NCI-H2029 (cell line): ENCODE measurements at regions not wholly inside any gene's neighbourhood (a gene's known extent, or its start where the extent isn't known, plus 50 kb on each side); places are given as distances from the start of the nearest gene placed in this dataset.

ENCODE experiments used
- DNase-seq: peaks from one replicate; lab custom pipeline; 2025; lab: John Stamatoyannopoulos, UW

DNA sequence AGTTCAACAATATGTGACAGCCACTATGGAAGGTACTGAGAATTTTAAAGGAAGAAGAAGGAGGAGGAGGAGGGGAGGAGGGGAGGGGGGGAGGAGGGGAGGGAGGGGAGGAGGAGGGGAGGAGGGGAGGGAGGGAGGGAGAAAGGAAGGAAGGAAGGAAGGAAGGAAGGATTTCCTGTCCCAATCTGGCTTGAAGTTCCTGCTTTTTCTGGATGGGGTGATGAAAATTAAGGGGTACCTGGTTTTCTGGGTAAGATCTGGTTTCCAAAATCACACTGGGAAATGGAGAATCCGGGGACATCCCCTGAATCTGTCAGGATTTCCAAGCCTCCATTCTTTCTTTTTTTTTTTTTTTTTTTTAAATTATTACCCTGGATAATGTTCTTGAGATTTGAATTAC is 271.8 kb downstream of the MTX2 start:
- DNase-seq, result no peak

DNA sequence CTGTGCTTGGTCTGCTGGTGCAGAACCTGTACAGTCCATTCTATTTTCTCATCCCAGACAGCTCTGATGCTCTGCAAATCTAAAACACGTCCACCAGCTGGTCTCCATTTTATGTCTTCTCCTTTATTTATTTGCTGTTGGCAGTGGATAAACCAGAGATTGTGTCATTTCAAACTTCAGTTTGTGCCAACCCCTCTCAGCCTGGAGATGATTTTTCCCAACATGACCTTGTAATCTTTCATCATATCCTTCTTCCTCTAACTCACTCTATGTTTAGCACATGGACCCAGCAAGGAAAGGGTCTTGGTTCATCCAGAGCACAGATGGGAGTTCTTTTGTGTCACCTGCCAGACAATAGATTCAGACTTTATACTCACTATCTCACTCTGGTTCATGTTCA is 273.2 kb downstream of the MTX2 start:
- DNase-seq, result no peak

DNA sequence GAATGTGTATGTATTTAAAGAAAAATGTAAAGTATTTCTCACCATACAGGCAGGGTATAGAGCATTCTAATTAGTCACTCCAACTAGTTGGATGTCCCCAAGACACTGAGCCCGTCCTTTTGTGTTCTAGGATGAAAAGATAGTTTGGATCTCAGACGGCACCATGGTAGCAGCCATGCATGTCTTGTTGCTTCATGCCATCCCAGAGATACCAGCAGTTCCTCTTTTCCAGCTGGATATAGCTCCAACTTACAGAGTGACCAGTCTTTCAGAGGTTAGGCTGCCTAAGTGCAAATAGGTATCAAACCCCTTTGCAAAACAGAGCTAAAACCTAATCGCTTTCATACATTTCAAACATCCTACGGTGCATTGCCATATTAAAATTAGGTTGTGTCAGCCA is 275.3 kb downstream of the MTX2 start:
- no peak for DNase-seq

DNA sequence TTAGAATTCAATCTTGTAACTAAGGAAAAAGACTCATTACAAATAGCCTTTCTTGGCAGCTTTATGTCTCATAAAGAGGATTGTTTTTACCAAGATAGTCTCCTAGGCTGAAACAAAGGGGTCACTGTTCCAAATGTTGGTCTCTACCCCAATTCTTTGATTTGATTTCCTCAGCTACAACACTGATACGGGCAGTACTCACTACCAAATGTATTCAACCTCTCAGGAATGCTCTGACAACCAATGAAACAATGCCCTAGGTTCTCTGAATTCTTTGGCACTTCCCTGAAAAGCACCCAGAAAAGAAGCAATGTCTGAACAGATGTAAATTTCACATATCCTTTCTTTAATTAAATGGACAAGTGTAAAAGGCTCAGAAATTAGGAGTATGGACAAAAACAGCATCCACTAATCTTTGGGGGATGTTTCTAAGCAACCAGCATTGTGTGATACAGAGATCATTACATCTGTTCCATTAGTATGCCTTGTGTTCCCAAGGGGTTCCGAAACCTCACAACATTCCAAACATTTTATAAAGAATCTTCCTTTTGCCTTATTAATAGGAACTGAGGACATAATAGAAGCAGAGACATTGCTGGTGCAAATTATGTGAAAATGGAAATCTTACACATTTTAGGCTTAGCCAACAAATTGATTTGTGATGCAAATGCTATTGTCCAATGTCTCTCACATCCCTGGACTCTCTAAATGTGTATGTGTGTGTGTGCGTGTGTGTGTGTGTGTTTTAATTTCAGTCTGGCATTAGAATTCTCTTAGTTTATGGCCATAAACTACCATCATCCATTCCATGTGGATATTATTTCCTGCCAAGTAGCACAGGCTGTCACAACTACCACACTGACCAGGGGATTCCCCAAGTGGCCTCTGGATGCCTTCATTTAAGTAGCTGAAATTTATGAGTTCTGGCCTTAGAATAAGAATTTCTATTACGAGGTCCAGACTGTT is 276.0 kb downstream of the MTX2 start:
- DNase-seq, result no peak

DNA sequence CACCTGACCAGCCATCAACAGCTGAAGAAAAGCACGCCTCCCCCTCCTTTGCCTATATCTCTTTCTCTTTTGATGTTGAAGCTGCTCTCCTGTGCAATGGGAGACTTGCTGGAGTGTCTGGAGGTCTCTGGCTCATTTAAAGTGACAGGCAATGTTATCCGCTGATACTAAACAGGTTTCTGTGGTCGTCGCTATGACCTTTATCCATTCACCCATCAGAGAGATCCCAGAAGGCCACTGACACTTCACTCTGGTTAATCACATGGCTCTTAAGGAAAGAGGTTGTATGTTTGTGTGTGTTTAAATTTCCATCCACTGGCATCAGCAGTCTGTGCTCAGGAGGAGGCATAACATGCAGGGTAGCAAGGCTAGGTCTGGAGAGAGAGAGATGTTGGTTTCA is 277.3 kb downstream of the MTX2 start:
- no peak for DNase-seq

DNA sequence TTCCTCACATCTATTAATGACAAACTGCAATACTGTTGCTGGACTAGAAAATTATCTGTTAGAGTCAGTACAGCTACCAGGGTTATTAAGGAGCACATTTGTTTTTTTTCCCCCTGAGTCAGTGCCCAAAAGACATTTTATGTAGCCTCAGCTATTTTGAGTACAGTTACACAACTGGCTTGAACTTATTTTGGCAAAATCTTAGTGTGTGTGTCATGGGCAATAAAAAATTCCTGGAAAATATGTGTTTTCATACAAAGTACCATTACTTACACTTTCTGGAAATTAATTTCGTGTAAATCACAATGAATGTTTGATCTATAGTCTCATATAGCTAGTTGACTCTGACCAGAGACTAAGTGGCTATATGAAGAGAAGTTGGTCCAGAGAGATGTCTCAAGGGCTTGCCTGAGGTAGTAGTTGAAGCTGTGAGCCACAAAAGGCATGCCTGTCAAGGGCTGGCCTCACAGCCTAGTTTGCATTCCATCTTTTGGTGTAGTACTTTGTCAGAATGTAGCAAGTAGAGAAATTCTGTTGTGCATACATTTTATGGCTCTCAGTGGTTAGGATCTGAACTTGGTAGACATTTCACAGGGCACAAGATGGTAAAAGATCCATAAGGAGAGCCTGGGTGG is 283.4 kb downstream of the MTX2 start:
- DNase-seq, result no peak

DNA sequence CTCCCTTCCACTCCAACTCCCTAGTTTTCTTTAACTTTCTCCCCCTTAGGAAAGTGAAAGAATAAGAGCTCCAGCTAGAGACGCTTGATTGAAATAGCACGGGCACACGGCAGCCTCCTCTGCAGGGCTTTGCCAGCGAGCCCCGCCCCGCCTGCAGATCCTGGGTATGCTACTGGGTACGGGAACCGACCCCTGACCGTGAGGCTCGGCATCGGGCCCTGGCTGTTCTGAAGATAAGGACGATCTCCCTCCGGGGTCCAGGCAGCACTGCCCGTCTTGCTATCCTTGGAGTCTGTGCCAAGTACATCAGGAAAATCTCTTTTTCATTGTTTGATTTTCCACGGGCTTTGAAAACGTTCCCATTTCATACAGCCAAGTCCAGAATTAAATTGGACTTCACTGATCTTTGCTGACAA is 284.5 kb downstream of the MTX2 start:
- peak; percentile 44 for DNase-seq

DNA sequence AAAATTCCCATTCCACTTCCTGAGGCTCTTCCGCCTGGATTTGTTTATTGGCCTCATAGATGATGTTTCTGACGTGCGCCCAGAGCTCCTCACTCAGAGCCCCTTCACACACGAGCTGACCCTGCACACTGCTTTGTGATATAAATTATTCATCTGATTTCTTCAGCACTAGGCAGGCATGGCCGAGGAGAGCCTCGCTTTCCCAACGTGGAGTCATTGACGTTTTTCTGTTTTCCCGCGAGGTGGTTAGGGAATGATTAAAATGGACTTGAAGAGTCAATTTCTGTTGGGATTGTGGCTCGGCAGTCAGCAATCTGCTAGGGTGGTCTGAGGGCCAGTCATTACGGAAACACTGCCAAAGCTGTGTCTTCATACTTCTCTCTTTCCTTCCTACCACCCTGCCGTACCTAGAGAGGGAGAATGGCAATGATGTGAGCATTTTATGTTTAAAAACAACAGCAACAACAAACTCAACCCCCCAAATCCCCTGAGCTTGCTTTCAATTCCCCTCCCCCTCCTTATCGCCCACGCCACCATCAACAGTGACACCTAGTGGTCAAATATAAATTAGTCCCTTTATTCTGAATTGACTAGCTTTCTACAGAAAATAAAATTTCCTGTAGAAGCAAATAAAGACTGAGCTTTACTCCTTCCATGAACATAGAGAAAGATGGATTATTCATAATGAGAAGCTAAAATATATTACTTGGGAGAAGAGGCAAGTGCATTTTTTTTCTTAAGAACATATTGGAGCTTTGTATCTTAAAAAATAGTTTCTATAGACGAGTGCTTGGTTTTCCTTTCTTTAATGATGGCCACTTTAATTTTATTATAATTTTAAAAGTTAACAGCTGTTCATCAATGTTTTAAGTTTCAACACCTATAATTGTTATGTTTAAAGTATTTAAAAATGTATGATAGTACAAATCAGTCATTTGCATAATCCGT is 285.1 kb downstream of the MTX2 start:
- DNase-seq, result peak; percentile 66

DNA sequence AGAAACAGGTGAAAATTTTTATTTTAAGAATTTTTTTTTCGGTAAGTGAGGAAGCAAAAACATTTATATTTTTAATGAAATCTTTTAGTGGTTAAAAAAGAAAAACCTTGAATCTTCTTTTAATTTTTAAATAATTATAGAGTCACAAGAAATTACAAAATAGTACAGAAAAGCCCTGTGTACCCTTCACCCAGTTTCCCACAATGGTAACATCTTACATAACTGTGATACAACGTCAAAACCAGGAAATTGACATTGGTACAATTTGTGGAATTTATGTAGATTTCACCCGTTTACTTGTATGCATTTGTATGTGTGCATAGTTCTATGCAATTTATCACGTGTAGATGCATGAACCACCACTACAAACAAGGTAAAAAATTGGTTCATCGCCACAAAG is 285.9 kb downstream of the MTX2 start:
- DNase-seq, result no peak

DNA sequence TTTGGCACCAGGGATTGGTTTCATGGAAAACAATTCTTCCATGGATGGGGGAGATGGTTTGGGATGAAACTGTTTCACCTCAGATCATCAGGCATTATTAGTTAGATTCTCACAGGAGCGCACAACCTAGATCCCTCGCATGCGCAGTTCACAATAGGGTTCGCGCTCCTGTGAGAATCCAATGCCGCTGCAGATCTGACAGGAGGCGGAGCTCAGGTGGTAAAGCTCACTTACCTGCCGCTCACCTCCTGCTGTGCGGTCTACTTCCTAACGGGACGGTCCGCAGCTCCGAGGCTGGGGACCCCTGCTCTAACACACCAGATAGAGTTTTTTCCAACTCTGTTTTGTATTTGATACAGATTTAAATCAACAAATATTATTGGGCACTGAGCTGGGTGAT is 286.5 kb downstream of the MTX2 start:
- no peak for DNase-seq

DNA sequence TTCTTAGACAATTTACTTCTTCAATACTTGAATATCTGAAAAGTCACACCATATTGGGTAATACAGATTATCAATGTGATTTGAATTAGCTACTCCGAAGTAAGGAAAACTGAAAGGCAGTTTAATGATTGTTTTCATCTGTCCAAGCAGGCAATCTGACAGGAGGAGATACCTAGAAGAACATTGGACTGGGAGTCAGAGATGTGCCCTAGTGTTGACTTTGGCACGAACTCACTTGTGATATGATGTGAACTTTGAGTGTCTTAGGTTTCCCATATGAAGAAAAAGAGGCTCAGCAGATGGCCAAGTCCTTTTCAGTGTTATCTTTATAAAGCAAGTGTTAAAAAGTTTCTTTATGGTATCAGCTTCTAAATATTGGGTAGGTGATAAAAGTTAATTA is 287.1 kb downstream of the MTX2 start:
- DNase-seq, result no peak

DNA sequence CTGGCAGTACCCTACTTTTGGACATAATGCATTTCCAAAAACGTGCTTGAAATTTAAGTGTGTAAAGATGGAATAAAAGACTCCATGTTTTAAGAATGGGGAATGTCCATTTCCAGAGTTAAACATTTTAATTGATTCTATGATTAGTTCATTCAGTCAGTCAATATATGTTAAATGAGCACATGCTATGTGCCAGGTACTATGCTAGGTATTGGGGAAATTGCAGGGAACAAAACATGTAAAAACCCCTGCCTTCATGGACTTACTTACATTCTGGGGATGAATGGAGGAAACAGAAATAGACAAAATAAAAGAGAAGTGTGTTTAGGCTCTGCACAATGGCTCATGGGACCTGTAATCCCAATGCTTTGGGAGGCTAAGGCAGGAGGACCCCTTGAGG is 288.6 kb downstream of the MTX2 start:
- DNase-seq, result no peak

DNA sequence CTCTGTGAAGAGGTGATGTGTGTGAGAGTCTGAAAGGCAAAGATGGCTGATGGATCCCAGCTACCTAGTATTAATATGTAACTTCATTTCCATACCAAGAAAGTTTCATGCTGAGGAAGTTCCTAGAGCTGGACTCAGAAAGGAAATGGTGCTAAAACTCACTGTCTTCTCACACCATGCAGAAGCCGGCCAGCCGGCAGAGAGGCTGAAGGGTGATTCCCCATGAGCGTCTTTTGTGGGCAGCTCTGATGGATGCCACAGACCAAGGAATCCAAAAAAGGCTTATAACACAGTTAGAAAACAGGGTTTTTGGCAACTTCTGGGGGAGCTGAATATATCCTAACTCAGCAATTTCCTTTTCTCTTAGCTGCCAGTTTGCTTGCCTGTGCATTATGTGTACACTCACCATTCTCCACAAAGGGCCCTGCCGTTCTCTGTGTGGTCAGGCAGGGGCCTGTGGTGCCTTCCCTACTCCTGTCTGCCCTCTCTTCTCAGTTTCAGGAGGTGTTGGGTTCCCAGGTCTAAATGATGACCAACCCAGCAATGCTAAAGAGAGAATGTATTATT is 289.4 kb downstream of the MTX2 start:
- no peak for DNase-seq

DNA sequence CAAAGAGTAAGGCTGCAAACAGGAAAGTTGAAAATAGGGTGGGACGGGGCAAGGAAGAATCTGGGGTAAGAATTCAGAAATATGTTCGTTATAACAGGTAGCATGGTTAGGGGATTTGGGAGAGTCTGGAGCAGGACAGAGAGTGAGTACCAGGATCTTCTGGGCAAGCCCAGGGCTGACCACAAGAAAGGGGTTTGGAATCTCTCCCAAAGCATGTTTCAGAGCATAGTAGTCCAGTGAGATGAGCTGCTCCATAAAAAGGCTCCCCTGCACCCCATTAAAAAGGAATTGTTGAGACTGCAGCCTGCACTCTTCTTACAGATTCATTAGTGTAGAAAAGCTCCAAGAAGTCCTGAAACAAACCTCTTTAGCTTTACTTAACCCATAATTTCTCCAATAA is 291.1 kb downstream of the MTX2 start:
- DNase-seq, result no peak

DNA sequence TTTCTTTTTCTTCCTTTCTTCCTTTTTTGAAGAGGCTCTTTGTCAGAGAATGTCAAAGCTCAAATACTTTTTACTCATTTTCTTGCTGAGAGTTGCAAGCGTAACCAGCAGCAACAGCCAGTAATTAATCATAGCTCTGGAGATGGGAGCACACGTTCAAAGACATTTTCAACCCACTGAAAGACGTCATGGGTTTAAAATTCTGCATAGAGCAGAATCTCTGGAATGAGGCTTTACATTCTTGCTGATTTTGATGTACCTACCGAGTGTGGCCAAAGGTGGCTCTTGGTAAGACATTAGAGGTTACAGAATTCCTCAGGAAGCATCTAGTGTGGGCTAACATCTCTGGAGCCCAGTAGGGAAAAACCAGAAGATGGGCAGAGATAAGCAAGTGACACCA is 292.5 kb downstream of the MTX2 start:
- no peak for DNase-seq

DNA sequence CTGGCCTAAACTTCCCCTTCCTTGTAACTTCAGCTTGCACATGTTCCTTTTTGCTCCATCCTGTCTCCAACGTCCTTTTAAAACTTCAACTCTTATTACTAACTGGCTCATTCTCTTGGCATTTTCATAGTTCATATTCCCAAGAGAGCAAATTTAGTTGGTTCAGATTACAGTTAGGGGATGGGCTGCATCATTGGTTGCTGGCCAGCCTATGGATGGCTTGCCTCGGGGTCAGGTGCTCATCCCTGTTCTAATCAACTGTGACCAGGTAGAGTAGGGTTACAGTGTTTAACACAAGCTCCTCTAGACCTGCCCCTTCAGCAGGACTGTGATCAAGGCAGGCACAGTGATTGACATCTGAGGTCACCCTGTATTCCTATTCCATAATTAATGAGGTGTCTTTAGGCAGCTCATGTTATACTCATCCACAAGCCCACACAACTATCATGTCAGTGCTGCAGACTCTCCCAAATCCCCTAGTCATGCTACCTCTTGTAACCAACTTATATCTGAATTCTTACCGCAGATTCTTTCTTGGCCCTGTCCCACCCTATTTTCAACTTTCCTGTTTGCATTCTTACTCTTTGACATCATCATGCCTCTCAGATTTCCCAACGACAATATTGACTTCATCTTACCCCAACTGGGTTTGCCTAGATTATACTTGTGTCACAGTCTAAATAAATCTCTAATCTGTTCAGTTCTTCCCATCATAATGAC is 293.3 kb downstream of the MTX2 start:
- DNase-seq, result no peak

DNA sequence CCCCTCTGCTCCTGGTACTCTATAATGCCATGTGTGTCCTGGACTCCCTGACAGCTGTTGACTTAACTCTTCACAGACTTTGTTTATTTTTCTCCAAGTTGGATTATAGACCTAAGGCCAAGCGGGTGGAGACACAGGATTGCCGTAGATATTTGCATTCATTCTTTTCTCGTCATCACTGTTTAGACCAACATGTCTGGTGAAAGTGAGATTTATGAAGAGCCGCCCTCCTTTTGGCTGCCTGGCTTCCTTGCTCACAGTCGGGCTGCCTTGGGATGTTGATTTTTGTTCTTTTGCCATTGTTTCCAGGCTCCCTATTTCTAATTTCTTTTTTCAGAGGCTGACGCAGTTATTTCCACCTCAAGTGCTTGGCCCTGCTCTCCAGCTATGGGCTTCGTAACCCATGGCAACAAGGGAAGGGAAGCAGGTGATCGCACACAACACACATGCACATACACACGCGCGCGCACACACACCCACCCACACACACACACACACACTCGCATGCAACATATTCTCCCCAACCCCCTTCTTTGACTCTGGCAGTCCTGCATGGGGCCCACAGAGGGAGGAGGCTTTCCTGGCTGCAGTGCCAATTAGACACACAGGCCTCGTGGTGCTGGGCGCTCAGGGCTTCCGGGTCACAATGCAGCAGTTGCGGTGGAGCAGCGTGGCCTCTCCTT is 296.5 kb downstream of the MTX2 start:
- peak; percentile 89 for DNase-seq

DNA sequence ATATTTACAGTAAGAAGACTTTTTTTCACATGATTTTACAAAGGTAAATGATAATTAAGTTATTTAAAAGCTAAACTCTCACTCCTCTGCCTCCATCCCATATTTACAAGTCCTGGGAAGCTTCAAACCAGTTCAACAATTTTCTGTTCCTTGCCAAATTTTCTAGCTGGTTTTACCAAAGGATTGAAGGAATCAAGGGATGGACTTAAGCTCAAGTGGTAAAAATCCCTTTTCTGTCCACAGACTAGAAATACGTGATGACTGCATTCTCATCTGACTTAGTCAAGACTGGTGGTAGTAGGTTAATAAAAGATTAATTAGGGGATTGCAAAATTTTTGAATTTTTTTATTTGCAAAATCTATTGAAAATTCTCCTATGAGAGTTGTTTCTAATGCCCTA is 297.3 kb downstream of the MTX2 start:
- no peak for DNase-seq

DNA sequence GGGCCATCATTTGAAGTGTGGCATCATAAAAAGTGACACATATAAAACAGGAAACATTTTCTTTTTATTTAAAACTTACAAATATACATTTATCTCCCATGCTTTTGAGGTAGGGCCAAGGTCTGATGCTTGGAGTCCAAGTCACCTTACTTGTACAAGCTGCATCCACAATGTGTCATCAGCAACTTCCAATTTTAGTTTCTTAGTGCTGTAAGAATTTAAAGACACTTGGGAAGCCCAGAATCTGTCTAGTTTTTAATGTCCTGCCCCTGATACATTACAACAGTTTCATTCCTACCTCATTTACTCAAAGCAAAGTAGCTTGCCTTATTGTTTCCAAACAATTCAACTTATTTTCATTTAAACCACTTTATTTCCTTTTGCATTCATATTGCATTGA is 297.7 kb downstream of the MTX2 start:
- DNase-seq, result no peak

DNA sequence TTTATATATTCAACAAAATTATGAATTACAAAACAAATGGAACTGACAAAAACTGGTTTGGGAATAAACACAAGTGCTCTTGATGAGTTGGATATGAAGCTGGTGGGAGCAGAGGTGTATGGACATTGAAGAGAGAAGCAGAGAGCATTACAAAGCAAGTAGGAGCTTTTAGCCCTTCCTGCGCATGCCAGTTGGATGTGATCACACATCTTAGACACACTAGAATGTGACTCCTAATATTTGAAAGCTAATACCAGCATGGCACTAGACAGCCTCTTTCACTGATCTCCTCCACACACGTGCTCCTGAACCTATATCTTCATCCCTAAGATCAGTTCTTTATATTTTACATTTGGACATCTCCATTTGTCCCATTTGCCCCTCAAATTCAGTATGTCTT is 298.1 kb downstream of the MTX2 start:
- no peak for DNase-seq

DNA sequence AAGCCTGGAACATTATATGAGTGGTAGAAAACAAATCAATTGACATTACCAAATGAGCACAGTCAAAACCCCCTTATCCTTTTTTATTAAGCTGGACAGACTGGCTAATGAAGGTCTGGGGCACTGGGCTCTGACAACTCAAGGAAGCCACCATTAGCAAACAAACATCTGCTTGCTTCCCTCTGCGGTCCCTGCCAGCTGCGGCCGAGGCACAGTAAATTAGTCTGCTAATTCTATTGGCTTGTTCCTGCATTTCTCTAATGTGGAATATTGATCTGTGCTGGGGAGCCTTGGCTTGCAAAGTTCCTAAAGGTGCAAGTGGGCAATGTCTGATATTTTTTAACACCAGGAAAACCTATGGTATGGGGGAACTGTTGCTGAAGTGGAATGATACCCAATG is 300.3 kb downstream of the MTX2 start:
- DNase-seq, result no peak
